Heart left ventricle (tissue), 13 donors: ENCODE measurements at regions not wholly inside any gene's neighbourhood (a gene's known extent, or its start where the extent isn't known, plus 50 kb on each side); places are given as distances from the start of the nearest gene placed in this dataset.

Experiments used
- CTCF ChIP-seq, 12 donors: fragments of 200-600 bp; sonication (generic) in 4 of 12; IDR thresholded peaks; one replicate each; pipeline versions ENCODE4 v1.5.0 to v1.8.0; 2018 to 2022; ENCODE audit warnings: antibody characterized with exemption in 12 of 12, mild to moderate bottlenecking in 5 of 12
- POLR2A ChIP-seq, 2 donors: fragments of 450-650 bp; IDR thresholded peaks; one replicate each; pipeline ENCODE4 v1.6.1; 2017; ENCODE audit warnings: antibody characterized with exemption in 2 of 2, mild to moderate bottlenecking in 2 of 2, moderate library complexity in 2 of 2
- donor health status: ischemic (EF 13 %, LVEDD 7.1; RV severe dilation, severe dysfunction).
- donor health status: DM: no; HTN: yes; CAD: no.
- donor health status: DM: no; HTN: no; CAD: no.
- donor health status: ischemic (EF 25% LVEDD 6.9; RV normal size, moderate dysfunction).
- donor health status: ischemic (EF 25% LVEDD 5.7; RV mildly dilated, moderate dysfunction).
- donor health status: ischemic (EF 35%, LVEDD 5.7; RV mildly dilated, moderate dysfunction).
- donor health status: nonischemic (EF 11% LVEDD 7.7; RV severe dilation, severe dysfunction).
- donor health status: DM: yes; HTN: yes; CAD: no.
- donor health status: PGD.
- donor health status: ischemic (EF 29% LVEDD 5.4; RV normal size, mild dysfunction).
- donor health status: nonischemic (EF 23%, LVEDD 6.1; RV moderate dilation, normal function).

GRCh38 chr10:6312636-6313035, 109.9 kb downstream of the PFKFB3 start:
- TF ChIP-seq CTCF (IDR thresholded peaks at IDR 0.05) (no peak), POLR2A (IDR thresholded peaks at IDR 0.05) (no peak)
